ENCODE measurements at regions not wholly inside any gene's neighbourhood (a gene's known extent, or its start where the extent isn't known, plus 50 kb on each side); places are given as distances from the start of the nearest gene placed in this dataset.

- Histone ChIP-seq H3K79me1 (ENCODE audit: low read length) (no peaks in the 10 kb centered on the region), H3K18ac (ENCODE audit: low read length) (no peak overlapping the region), H3K23ac (ENCODE audit: low read length) (no peak overlapping the region), H3K79me2 (ENCODE audit: control insufficient read depth, insufficient read depth, low read length, poor library complexity) (no peaks in the 10 kb centered on the region), H2BK5ac (ENCODE audit: low read depth, low read length, poor library complexity) (no peak overlapping the region), H3K4me1 (ENCODE audit: control insufficient read depth in 1 of 2, insufficient read depth in 2 of 2, low read length in 2 of 2) (no peaks in the 10 kb centered on the region), H3K27ac (ENCODE audit: low read depth, low read length) (no peak overlapping the region), H2AK5ac (ENCODE audit: low read length) (no peak overlapping the region), H3K4me3 (ENCODE audit: low read depth, low read length) (no peak overlapping the region), H3K14ac (ENCODE audit: low read length) (no peak overlapping the region), H4K91ac (ENCODE audit: low read depth, low read length) (no peak overlapping the region), H4K12ac (ENCODE audit: low read depth, low read length) (no peak overlapping the region), H4K8ac (ENCODE audit: low read depth, low read length) (no peak overlapping the region), H3K9me3 (ENCODE audit: insufficient read depth, low read depth, low read length) (no peaks in the 10 kb centered on the region), H3K27me3 (ENCODE audit: insufficient read depth, low read length) (no peaks in the 10 kb centered on the region), H3K4me2 (ENCODE audit: low read length) (no peak overlapping the region), H2BK12ac (ENCODE audit: low read length) (no peak overlapping the region), H3K36me3 (ENCODE audit: control insufficient read depth in 1 of 2, insufficient read depth in 2 of 2, low read length in 2 of 2) (no peaks in the 10 kb centered on the region), H3K4ac (ENCODE audit: low read depth, low read length) (no peak overlapping the region), H2BK120ac (ENCODE audit: insufficient read depth, low read length, poor library complexity) (no peak overlapping the region), H3K9ac (ENCODE audit: low read length) (no peak overlapping the region), H2AFZ (ENCODE audit: insufficient read depth, low read length, poor library complexity) (no peak overlapping the region)
- WGBS (ENCODE audit: extremely low coverage, insufficient coverage, insufficient read length), result no CpG with 5 or more reads among the region's 1 CpG
- no peak for DNase-seq
Observed at GRCh38 chrX:95797344-95797743, 887.3 kb upstream of the DIAPH2 start.

GRCh38 chrX:95823796-95824195 is 860.8 kb upstream of the DIAPH2 start:
- Histone ChIP-seq H3K4me2 (ENCODE audit: low read length) (no peak overlapping the region), H2AK5ac (ENCODE audit: low read length) (no peak overlapping the region), H4K12ac (ENCODE audit: low read depth, low read length) (no peak overlapping the region), H4K8ac (ENCODE audit: low read depth, low read length) (no peak overlapping the region), H2BK12ac (ENCODE audit: low read length) (no peak overlapping the region), H3K27me3 (ENCODE audit: insufficient read depth, low read length) (no peaks in the 10 kb centered on the region), H3K23ac (ENCODE audit: low read length) (no peak overlapping the region), H3K18ac (ENCODE audit: low read length) (no peak overlapping the region), H3K27ac (ENCODE audit: low read depth, low read length) (no peak overlapping the region), H3K9ac (ENCODE audit: low read length) (no peak overlapping the region), H2AFZ (ENCODE audit: insufficient read depth, low read length, poor library complexity) (no peak overlapping the region), H3K4ac (ENCODE audit: low read depth, low read length) (no peak overlapping the region), H3K79me1 (ENCODE audit: low read length) (no peaks in the 10 kb centered on the region), H3K4me3 (ENCODE audit: low read depth, low read length) (no peak overlapping the region), H3K14ac (ENCODE audit: low read length) (no peak overlapping the region), H3K9me3 (ENCODE audit: insufficient read depth, low read depth, low read length) (no peaks in the 10 kb centered on the region), H3K4me1 (ENCODE audit: control insufficient read depth in 1 of 2, insufficient read depth in 2 of 2, low read length in 2 of 2) (no peaks in the 10 kb centered on the region), H3K79me2 (ENCODE audit: control insufficient read depth, insufficient read depth, low read length, poor library complexity) (no peaks in the 10 kb centered on the region), H2BK5ac (ENCODE audit: low read depth, low read length, poor library complexity) (no peak overlapping the region), H2BK120ac (ENCODE audit: insufficient read depth, low read length, poor library complexity) (no peak overlapping the region), H4K91ac (ENCODE audit: low read depth, low read length) (no peak overlapping the region), H3K36me3 (ENCODE audit: control insufficient read depth in 1 of 2, insufficient read depth in 2 of 2, low read length in 2 of 2) (no peaks in the 10 kb centered on the region)
- WGBS (ENCODE audit: extremely low coverage, insufficient coverage, insufficient read length), result no CpG with 5 or more reads among the region's 1 CpG
- no peak for DNase-seq

GRCh38 chrX:95835223-95835622 is 849.4 kb upstream of the DIAPH2 start:
- Histone ChIP-seq H3K14ac (ENCODE audit: low read length) (no peak overlapping the region), H3K9me3 (ENCODE audit: insufficient read depth, low read depth, low read length) (no peaks in the 10 kb centered on the region), H2BK5ac (ENCODE audit: low read depth, low read length, poor library complexity) (no peak overlapping the region), H3K4ac (ENCODE audit: low read depth, low read length) (no peak overlapping the region), H3K4me1 (ENCODE audit: control insufficient read depth in 1 of 2, insufficient read depth in 2 of 2, low read length in 2 of 2) (no peaks in the 10 kb centered on the region), H2AK5ac (ENCODE audit: low read length) (no peak overlapping the region), H3K18ac (ENCODE audit: low read length) (no peak overlapping the region), H3K36me3 (ENCODE audit: control insufficient read depth in 1 of 2, insufficient read depth in 2 of 2, low read length in 2 of 2) (no peaks in the 10 kb centered on the region), H3K4me3 (ENCODE audit: low read depth, low read length) (no peak overlapping the region), H2BK12ac (ENCODE audit: low read length) (no peak overlapping the region), H3K79me1 (ENCODE audit: low read length) (no peaks in the 10 kb centered on the region), H4K8ac (ENCODE audit: low read depth, low read length) (no peak overlapping the region), H4K12ac (ENCODE audit: low read depth, low read length) (no peak overlapping the region), H4K91ac (ENCODE audit: low read depth, low read length) (no peak overlapping the region), H3K4me2 (ENCODE audit: low read length) (no peak overlapping the region), H3K27ac (ENCODE audit: low read depth, low read length) (no peak overlapping the region), H3K9ac (ENCODE audit: low read length) (no peak overlapping the region), H3K79me2 (ENCODE audit: control insufficient read depth, insufficient read depth, low read length, poor library complexity) (no peaks in the 10 kb centered on the region), H3K27me3 (ENCODE audit: insufficient read depth, low read length) (no peaks in the 10 kb centered on the region), H2BK120ac (ENCODE audit: insufficient read depth, low read length, poor library complexity) (no peak overlapping the region), H2AFZ (ENCODE audit: insufficient read depth, low read length, poor library complexity) (no peak overlapping the region), H3K23ac (ENCODE audit: low read length) (no peak overlapping the region)
- WGBS (ENCODE audit: extremely low coverage, insufficient coverage, insufficient read length), result no CpG with 5 or more reads among the region's 6 CpGs
- DNase-seq, result no peak

- H3K23ac ChIP-seq (ENCODE audit: low read length), result no peak overlapping the region
- H3K9ac ChIP-seq (ENCODE audit: low read length), result no peak overlapping the region
- H3K79me1 ChIP-seq (ENCODE audit: low read length), result no peaks in the 10 kb centered on the region
- H3K36me3 ChIP-seq (ENCODE audit: control insufficient read depth in 1 of 2, insufficient read depth in 2 of 2, low read length in 2 of 2), result no peaks in the 10 kb centered on the region
- no peak overlapping the region for H4K12ac ChIP-seq (ENCODE audit: low read depth, low read length)
- no peak overlapping the region for H2BK120ac ChIP-seq (ENCODE audit: insufficient read depth, low read length, poor library complexity)
- no peak overlapping the region for H2BK5ac ChIP-seq (ENCODE audit: low read depth, low read length, poor library complexity)
- no peaks in the 10 kb centered on the region for H3K27me3 ChIP-seq (ENCODE audit: insufficient read depth, low read length)
- H3K14ac ChIP-seq (ENCODE audit: low read length), result no peak overlapping the region
- no peak for DNase-seq
- H2AK5ac ChIP-seq (ENCODE audit: low read length), result no peak overlapping the region
- no peak overlapping the region for H3K4me3 ChIP-seq (ENCODE audit: low read depth, low read length)
- no CpG with 5 or more reads among the region's 1 CpG for WGBS (ENCODE audit: extremely low coverage, insufficient coverage, insufficient read length)
- no peak overlapping the region for H3K4me2 ChIP-seq (ENCODE audit: low read length)
- no peak overlapping the region for H3K4ac ChIP-seq (ENCODE audit: low read depth, low read length)
- no peaks in the 10 kb centered on the region for H3K79me2 ChIP-seq (ENCODE audit: control insufficient read depth, insufficient read depth, low read length, poor library complexity)
- no peak overlapping the region for H2BK12ac ChIP-seq (ENCODE audit: low read length)
- H4K8ac ChIP-seq (ENCODE audit: low read depth, low read length), result no peak overlapping the region
- H3K18ac ChIP-seq (ENCODE audit: low read length), result no peak overlapping the region
- H3K9me3 ChIP-seq (ENCODE audit: insufficient read depth, low read depth, low read length), result no peaks in the 10 kb centered on the region
- no peak overlapping the region for H3K27ac ChIP-seq (ENCODE audit: low read depth, low read length)
- H4K91ac ChIP-seq (ENCODE audit: low read depth, low read length), result no peak overlapping the region
- H2AFZ ChIP-seq (ENCODE audit: insufficient read depth, low read length, poor library complexity), result no peak overlapping the region
- no peaks in the 10 kb centered on the region for H3K4me1 ChIP-seq (ENCODE audit: control insufficient read depth in 1 of 2, insufficient read depth in 2 of 2, low read length in 2 of 2)
Observed at GRCh38 chrX:95836517-95836916, 848.1 kb upstream of the DIAPH2 start.

GRCh38 chrX:95841863-95842262 is 842.8 kb upstream of the DIAPH2 start:
- H2AK5ac ChIP-seq (ENCODE audit: low read length), result no peak overlapping the region
- no peak overlapping the region for H4K12ac ChIP-seq (ENCODE audit: low read depth, low read length)
- no peak overlapping the region for H4K8ac ChIP-seq (ENCODE audit: low read depth, low read length)
- no peaks in the 10 kb centered on the region for H3K79me2 ChIP-seq (ENCODE audit: control insufficient read depth, insufficient read depth, low read length, poor library complexity)
- no peaks in the 10 kb centered on the region for H3K4me1 ChIP-seq (ENCODE audit: control insufficient read depth in 1 of 2, insufficient read depth in 2 of 2, low read length in 2 of 2)
- H3K9me3 ChIP-seq (ENCODE audit: insufficient read depth, low read depth, low read length), result no peaks in the 10 kb centered on the region
- H3K4ac ChIP-seq (ENCODE audit: low read depth, low read length), result no peak overlapping the region
- no peak overlapping the region for H3K18ac ChIP-seq (ENCODE audit: low read length)
- no peak overlapping the region for H3K4me2 ChIP-seq (ENCODE audit: low read length)
- H2BK5ac ChIP-seq (ENCODE audit: low read depth, low read length, poor library complexity), result no peak overlapping the region
- no peak overlapping the region for H4K91ac ChIP-seq (ENCODE audit: low read depth, low read length)
- H2AFZ ChIP-seq (ENCODE audit: insufficient read depth, low read length, poor library complexity), result no peak overlapping the region
- no peak overlapping the region for H3K14ac ChIP-seq (ENCODE audit: low read length)
- no peak overlapping the region for H2BK120ac ChIP-seq (ENCODE audit: insufficient read depth, low read length, poor library complexity)
- H3K4me3 ChIP-seq (ENCODE audit: low read depth, low read length), result no peak overlapping the region
- no peak overlapping the region for H3K23ac ChIP-seq (ENCODE audit: low read length)
- no peak overlapping the region for H3K27ac ChIP-seq (ENCODE audit: low read depth, low read length)
- no peak overlapping the region for H3K9ac ChIP-seq (ENCODE audit: low read length)
- H3K27me3 ChIP-seq (ENCODE audit: insufficient read depth, low read length), result no peaks in the 10 kb centered on the region
- no peaks in the 10 kb centered on the region for H3K79me1 ChIP-seq (ENCODE audit: low read length)
- no peak overlapping the region for H2BK12ac ChIP-seq (ENCODE audit: low read length)
- no peak for DNase-seq
- no peaks in the 10 kb centered on the region for H3K36me3 ChIP-seq (ENCODE audit: control insufficient read depth in 1 of 2, insufficient read depth in 2 of 2, low read length in 2 of 2)

Measured in trophoblast cell (in vitro differentiated cells and primary cell).